ENCODE measurements at regions not wholly inside any gene's neighbourhood (a gene's known extent, or its start where the extent isn't known, plus 50 kb on each side); places are given as distances from the start of the nearest gene placed in this dataset.

- no peak overlapping the region for H3K9ac ChIP-seq (ENCODE audit: insufficient read depth, low read depth, low read length)
- no peaks in the 10 kb centered on the region for H3K27me3 ChIP-seq (ENCODE audit: control insufficient read depth in 1 of 2, insufficient read depth in 2 of 2, low read length in 2 of 2)
- no peak overlapping the region for H3K4me2 ChIP-seq (ENCODE audit: low read depth, low read length)
- H4K20me1 ChIP-seq (ENCODE audit: insufficient read depth, low read length), result no peaks in the 10 kb centered on the region
- ChIA-PET CTCF (ENCODE audit: low intra/inter-chr PET ratio, low total read pairs) (no interaction called here), POLR2A (no interaction called here)
- ATAC-seq (no peak), FAIRE-seq (no peak), DNase-seq (ENCODE audit: low spot score) (no peak)
- no peaks in the 10 kb centered on the region for H3K4me1 ChIP-seq (ENCODE audit: insufficient read depth, low read length)
- no peaks in the 10 kb centered on the region for H3K79me2 ChIP-seq (ENCODE audit: insufficient read depth, low read length)
- TF ChIP-seq RXRB (CRISPR knock-in tag; IDR thresholded peaks at IDR 0.05; ENCODE audit: borderline replicate concordance) (no peak), ZNF691 (CRISPR knock-in tag; IDR thresholded peaks at IDR 0.05; ENCODE audit: borderline replicate concordance, low read depth) (no peak), SRSF9 (IDR thresholded peaks at IDR 0.05; ENCODE audit: borderline replicate concordance, insufficient read depth, low read depth, low read length, poor library complexity, severe bottlenecking) (no peak), TIGD3 (CRISPR knock-in tag; IDR thresholded peaks at IDR 0.05; ENCODE audit: borderline replicate concordance) (no peak)
- in situ Hi-C loops (cut with HindIII; ENCODE audit: extremely low pct_ligation_motif_present, low pct_unique_long_range_greater_than_20kb), result no loop called here
- no peaks in the 10 kb centered on the region for H3K9me3 ChIP-seq (ENCODE audit: low read length)
- H3K4me3 ChIP-seq (replicated peaks in 1 of 3; ENCODE audit: insufficient read depth in 1 of 3, low read depth in 2 of 3, low read length in 3 of 3), result no peak overlapping the region
- no peak overlapping the region for H2AFZ ChIP-seq (ENCODE audit: low read length)
- intact Hi-C loops (cut with micrococcal nuclease; ENCODE audit: unreplicated experiment), result no loop called here
- H3K27ac ChIP-seq (ENCODE audit: extremely low read length, insufficient read depth, low read length), result no peak overlapping the region
- no peaks in the 10 kb centered on the region for H3K36me3 ChIP-seq (replicated peaks in 1 of 2; ENCODE audit: control insufficient read depth in 1 of 2, insufficient read depth in 2 of 2, low read length in 2 of 2)
- BruUV-seq (replicated peaks), result no TSS peak
Observed at GRCh38 chr6:145141572-145141971, 593.7 kb downstream of the EPM2A start.

- no peak overlapping the region for H3K4me2 ChIP-seq (ENCODE audit: low read depth, low read length)
- no peak for DNase-seq (ENCODE audit: low spot score)
- H3K36me3 ChIP-seq (replicated peaks in 1 of 2; ENCODE audit: control insufficient read depth in 1 of 2, insufficient read depth in 2 of 2, low read length in 2 of 2), result no peaks in the 10 kb centered on the region
- no peak overlapping the region for H3K4me3 ChIP-seq (replicated peaks in 1 of 3; ENCODE audit: insufficient read depth in 1 of 3, low read depth in 2 of 3, low read length in 3 of 3)
- no peaks in the 10 kb centered on the region for H4K20me1 ChIP-seq (ENCODE audit: insufficient read depth, low read length)
- no peak overlapping the region for H2AFZ ChIP-seq (ENCODE audit: low read length)
- no peaks in the 10 kb centered on the region for H3K79me2 ChIP-seq (ENCODE audit: insufficient read depth, low read length)
- 21% methylated on average over 1 of the region's 1 CpG for WGBS (ENCODE audit: low lambda C conversion rate)
- POLR2A ChIA-PET, result no interaction called here
- no TSS peak for BruUV-seq (replicated peaks)
- H3K4me1 ChIP-seq (ENCODE audit: insufficient read depth, low read length), result no peaks in the 10 kb centered on the region
- H3K27me3 ChIP-seq (ENCODE audit: control insufficient read depth in 1 of 2, insufficient read depth in 2 of 2, low read length in 2 of 2), result no peaks in the 10 kb centered on the region
- in situ Hi-C loops (cut with HindIII; ENCODE audit: extremely low pct_ligation_motif_present, low pct_unique_long_range_greater_than_20kb), result no loop called here
- no peak for FAIRE-seq
- intact Hi-C loops (cut with micrococcal nuclease; ENCODE audit: unreplicated experiment), result no loop called here
- H3K9ac ChIP-seq (ENCODE audit: insufficient read depth, low read depth, low read length), result no peak overlapping the region
- H3K27ac ChIP-seq (ENCODE audit: extremely low read length, insufficient read depth, low read length), result no peak overlapping the region
- CTCF ChIA-PET (ENCODE audit: low intra/inter-chr PET ratio, low total read pairs), result no interaction called here
- no peak for ATAC-seq
- H3K9me3 ChIP-seq (ENCODE audit: low read length), result no peaks in the 10 kb centered on the region
- no peak for TF ChIP-seq AHDC1 (CRISPR knock-in tag; IDR thresholded peaks at IDR 0.05; ENCODE audit: borderline replicate concordance)
- no peak for TF ChIP-seq KLF13 (CRISPR knock-in tag; IDR thresholded peaks at IDR 0.05)
- TF ChIP-seq ZSCAN21 (CRISPR knock-in tag; IDR thresholded peaks at IDR 0.05; ENCODE audit: borderline replicate concordance), result no peak
- TF ChIP-seq SATB2 (CRISPR knock-in tag; IDR thresholded peaks at IDR 0.05), result no peak
Observed at GRCh38 chr6:145142958-145143357, 592.4 kb downstream of the EPM2A start.

Data from HepG2 (cell line).